22Rv1 (cell line): ENCODE measurements at regions not wholly inside any gene's neighbourhood (a gene's known extent, or its start where the extent isn't known, plus 50 kb on each side); places are given as distances from the start of the nearest gene placed in this dataset.

Experiments
- CTCF ChIP-seq: fragments of 450-650 bp; IDR thresholded peaks from 2 replicates; pipeline ENCODE4 v1.5.1; 2017; ENCODE audit warnings: mild to moderate bottlenecking
- ZFX ChIP-seq: fragments of 450-650 bp; IDR thresholded peaks from 2 replicates; pipeline ENCODE4 v1.6.1; 2017; ENCODE audit warnings: antibody characterized with exemption, borderline replicate concordance

GRCh38 chr7:54906963-54907362 is 111.9 kb upstream of the EGFR start:
- TF ChIP-seq CTCF (no peak), ZFX (no peak)
